Renal cortex interstitium (tissue), 11 donors: ENCODE measurements at regions not wholly inside any gene's neighbourhood (a gene's known extent, or its start where the extent isn't known, plus 50 kb on each side); places are given as distances from the start of the nearest gene placed in this dataset.
"Not testable (repeated sequence)": the region's sequence is repeated elsewhere in the genome, so short reads cannot be mapped to it uniquely, and the experiment has no call there.

Source experiments
- DNase-seq, 11 donors: peaks; one replicate each; pipeline ENCODE4 v3.0.0-alpha.2; 2013; ENCODE audit warnings: low read depth in 9 of 11, low spot score in 4 of 11; ENCODE audit errors: extremely low read depth in 1 of 11

GRCh38 chr2:14506955-14507354, 125.6 kb upstream of the LRATD1 start:
- DNase-seq: not testable (repeated sequence)

GRCh38 chr2:14511541-14511940, 121.0 kb upstream of the LRATD1 start:
- no peak for DNase-seq

DNA sequence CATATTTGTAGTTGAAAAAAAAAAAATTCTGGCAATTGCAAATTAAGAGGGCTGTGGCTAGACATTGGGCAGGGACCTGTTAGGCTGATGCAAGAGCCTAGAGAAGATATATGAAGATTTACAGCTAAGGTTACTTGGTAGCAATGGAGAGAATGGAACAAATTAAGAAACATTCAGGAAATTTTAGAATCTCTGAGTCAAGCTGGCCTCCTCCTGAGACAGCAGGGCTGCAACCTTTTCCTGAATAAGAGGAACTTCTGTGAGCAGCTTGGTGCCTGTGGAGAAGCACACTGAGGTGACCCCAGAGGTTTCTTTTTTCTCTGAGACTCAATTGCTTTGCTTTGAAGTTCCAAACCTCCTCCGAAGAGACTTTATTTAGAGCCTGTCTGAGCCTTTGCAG, 118.6 kb upstream of the LRATD1 start:
- no peak for DNase-seq

GRCh38 chr2:14516844-14517243, 115.7 kb upstream of the LRATD1 start:
- DNase-seq: no peak

- DNase-seq: no peak
Measured at GRCh38 chr2:14517731-14518130, 114.8 kb upstream of the LRATD1 start.

DNA sequence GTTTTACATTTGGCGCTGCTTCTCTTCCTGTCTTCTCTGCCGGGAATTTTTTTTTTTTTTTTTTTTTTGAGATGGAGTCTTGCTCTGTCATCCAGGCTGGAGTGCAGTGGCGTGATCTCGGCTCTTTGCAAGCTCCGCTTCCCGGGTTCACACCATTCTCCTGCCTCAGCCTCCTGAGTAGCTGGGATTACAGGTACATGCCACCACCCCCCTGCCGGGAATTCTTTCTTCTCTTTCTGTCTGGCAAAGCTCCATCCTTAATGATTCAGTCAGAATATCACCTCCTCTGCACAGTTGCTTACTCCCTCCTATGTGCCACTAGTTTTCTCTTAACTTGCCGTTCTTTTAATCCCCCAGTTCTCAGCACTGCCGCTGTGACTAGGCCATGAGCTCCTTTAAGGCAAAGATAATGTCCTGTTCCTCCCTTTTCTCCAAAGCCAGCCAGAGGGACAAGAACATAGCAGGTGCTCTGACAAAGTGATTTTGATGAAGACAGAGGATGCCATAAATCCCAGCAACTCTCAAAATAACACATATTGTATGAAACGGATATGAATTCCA, 112.1 kb upstream of the LRATD1 start:
- no peak for DNase-seq

- no peak for DNase-seq
Measured at GRCh38 chr2:14524041-14524802, 108.3 kb upstream of the LRATD1 start.

- DNase-seq: no peak
Measured at GRCh38 chr2:14524803-14525080, 107.8 kb upstream of the LRATD1 start.

DNA sequence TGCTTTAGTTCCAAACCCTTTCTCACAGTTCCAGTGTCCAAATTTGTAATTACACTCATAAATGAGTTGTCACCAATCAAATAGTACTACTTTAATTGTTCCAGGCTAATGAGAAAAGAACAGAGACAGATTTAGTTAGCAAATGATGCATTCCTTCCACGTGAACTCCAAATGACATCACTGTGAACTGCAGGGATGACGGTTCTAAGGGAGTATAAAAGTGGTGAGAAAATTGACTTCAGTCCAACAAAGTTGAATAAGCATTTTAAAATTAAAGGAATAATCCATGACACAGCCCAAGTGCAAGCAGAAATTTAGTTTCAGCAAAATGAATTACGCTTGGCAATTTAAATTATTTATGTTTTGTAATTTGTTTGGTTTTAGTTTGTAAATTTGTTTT, 102.0 kb upstream of the LRATD1 start:
- no peak for DNase-seq

DNA sequence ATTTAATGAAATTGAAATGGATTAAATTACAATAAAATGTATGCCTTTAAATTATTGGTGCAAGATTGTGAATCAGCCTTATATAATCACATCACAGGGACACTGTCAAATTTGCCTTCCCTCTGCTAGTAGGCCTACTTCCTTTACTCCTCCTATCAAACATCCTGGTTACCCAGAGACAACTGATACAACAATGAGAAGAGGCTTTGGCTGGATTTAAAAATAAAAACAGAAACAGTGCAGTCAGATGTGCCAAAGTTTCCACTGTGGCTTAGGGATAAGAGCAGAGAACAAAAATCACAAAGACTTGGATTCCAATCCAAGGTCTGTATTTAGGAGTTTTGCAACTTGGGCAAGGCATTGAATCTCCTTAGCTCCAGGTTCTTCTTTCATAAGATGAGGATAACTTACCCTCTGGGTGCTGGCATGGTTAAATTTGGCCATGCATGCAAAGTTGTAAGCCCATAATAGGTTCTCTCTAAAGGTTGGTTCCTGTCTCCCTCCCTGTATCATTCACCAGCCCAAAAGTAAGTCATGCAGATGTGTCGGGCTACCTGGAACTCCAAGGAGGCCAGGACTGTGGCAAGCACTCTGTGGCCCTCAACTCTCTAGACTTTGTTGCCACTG, 99.3 kb upstream of the LRATD1 start:
- no peak for DNase-seq

GRCh38 chr2:14535156-14535555, 97.4 kb upstream of the LRATD1 start:
- no peak for DNase-seq

GRCh38 chr2:14536976-14537375, 95.5 kb upstream of the LRATD1 start:
- DNase-seq: no peak

DNA sequence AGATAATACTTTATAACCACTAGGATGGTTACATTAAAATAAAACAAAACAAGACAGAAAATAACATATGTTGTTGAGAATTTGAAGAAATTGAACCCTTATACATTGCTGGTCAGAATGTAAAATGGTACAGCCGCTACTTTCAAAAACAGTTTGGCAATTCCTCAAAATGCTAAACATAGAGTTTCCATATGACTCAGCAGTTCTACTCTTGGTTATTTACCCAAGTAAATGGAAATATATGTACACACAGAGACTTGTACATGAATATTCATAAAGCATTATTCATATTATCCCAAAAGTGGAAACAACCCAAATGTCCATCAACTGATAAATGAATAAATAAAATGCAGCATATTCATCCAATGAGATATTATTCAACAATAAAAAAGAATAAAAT, 92.5 kb upstream of the LRATD1 start:
- no peak for DNase-seq

- DNase-seq: no peak
Measured at GRCh38 chr2:14543284-14543683, 89.2 kb upstream of the LRATD1 start.

- no peak for DNase-seq
Measured at GRCh38 chr2:14544247-14544646, 88.3 kb upstream of the LRATD1 start.

- no peak for DNase-seq
Measured at GRCh38 chr2:14547830-14548229, 84.7 kb upstream of the LRATD1 start.

DNA sequence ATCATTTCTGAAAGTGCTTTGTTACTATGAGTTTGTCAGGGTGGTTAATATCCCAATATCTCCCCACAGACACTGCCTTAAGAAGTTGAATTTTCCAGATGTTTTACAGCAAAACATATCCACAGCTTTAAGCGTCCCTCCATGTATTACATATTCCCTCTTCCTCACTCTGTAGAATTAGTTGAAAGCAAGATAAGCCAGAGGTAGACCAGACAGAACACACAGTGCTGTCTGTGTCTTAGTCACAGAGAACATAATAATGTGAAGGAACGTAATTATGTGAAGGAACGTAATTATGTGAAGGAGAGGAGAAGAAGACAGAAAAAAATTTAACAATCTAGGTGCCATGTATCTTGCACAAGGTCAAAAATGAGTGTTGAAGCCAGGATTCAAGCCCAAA, 81.9 kb upstream of the LRATD1 start:
- DNase-seq: no peak

- DNase-seq: no peak
Measured at GRCh38 chr2:14551069-14551468, 81.4 kb upstream of the LRATD1 start.

DNA sequence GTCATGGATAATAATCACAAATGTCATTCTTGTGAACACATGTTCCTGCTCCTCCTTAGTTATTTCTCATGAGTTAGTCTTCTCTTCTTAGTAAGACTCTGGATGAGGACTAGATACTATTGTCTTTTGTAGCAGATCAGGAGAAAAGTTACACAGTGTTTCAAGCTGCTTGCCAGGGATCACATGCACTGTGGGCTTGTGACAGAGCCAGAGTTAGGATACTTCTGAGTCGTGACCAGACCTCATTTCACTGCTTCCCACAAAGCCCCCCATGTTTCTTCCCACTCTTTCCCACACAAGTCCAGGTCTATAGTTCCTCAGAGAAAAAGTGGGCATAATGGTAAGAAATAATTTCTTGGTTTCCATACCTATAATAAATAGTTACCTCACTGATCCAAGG, 80.2 kb upstream of the LRATD1 start:
- no peak for DNase-seq

GRCh38 chr2:14552818-14553217, 79.7 kb upstream of the LRATD1 start:
- no peak for DNase-seq
